Embryonic facial prominence (tissue), 1 donor: ENCODE measurements at regions not wholly inside any gene's neighbourhood (a gene's known extent, or its start where the extent isn't known, plus 50 kb on each side); places are given as distances from the start of the nearest gene placed in this dataset.

Source experiments
- DNase-seq: peaks from one replicate; pipeline ENCODE4 v3.0.0-alpha.2; 2016; ENCODE audit errors: extremely low spot score

DNA sequence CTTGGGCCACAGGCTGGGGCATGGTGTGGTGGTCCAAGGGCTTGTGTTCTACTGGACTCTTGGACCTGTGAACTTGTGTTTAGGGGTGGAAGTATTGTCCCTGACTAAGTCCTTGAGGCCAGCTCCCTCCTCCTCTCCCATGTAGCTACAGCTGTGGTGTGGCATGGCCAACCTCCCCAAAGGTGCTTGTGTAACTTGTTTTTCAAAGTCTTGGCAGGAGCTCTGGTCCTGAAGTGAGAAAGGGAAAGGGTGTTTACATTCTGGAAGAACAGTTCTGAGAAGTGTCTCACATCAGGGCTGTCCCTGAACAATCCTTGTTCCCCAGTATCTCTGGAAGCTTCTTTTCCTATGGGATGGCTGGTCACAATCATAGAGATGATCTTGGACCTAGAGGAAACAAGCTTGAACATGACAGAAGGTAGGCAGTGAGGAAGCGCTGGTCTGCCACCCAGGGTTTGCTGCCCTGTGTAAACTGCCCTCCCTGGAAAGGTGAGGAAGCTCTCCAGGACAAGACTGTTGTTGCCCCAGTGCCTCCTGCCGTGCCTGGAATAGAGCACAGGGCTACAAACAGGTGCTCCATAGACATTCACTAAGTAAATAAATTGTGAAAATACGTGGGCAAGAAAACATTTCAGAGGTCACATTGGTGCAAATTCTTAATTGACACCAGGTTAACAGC, 64.6 kb upstream of the KLF9 start:
- no peak for DNase-seq

DNA sequence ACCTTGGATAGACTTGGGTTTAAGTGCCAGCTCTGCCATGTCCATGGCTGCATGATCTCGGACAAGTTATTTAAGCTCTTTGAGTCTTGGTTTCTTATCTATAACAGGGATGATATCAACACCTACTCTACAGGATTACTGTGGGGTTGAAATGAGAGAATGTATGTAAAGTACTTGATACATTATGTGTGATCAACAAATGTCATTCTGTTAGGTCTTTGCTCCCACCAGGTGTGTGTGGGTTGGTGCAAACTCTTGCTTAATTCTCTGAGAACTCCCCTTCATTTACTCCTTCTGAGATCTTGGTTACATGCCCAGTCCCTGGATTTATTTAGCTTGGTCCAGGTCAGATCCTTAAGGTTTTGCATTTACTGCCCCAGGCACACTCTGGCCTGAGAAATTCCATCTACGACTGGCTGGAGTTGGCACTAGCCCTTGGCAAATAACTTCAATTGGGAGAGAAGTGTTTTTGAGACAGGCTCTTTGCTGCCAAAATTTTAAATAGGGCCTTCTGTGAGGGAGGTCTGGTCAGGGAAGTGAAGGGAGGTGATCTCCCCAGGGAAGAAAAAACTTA, 63.5 kb upstream of the KLF9 start:
- DNase-seq, result no peak

DNA sequence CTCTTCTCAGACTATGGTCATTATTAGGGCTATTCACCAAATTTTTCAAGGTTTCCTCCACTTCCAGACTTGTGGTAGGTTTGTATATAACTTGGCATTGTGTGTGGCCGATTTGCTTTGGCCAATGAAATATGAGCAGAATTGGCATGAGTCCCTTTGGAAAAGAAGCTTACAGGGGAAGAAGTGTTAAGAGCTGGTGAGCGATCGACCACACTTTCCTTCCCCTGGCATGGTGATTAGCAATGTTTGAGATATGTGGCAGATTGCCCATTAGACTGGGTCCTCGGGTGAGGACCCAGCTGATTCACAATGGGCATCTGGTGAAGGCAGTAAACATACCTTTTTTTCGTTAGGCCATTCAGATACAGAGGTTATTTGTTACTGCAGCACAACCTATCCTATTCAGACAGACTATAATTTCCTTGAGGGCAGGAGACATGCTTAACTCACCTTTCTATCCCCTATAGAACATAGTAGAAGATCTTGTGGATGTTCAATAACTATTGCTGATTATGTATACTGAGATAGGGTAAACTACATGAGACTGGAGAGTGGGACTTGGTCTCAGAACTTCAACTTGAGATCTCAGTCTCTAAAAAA, 62.8 kb upstream of the KLF9 start:
- DNase-seq, result no peak

DNA sequence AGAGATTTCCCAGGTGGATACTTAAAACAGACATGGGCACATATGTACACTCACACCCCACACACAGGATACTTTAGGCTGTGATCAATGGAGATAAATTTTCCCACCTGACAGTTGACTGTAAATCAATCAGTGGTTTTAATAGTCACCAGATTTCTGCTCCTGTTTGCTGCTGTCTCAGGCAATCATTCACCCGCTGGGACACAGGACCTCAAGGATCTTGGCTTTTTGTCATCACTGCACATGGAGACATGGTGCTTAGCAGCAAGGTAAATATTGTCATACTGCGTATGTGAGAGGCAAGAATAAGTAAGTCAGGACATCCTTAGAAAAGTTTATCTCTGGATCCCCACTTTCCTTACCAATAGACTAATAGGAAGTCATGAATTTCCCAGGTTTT, 60.8 kb upstream of the KLF9 start:
- DNase-seq, result no peak

DNA sequence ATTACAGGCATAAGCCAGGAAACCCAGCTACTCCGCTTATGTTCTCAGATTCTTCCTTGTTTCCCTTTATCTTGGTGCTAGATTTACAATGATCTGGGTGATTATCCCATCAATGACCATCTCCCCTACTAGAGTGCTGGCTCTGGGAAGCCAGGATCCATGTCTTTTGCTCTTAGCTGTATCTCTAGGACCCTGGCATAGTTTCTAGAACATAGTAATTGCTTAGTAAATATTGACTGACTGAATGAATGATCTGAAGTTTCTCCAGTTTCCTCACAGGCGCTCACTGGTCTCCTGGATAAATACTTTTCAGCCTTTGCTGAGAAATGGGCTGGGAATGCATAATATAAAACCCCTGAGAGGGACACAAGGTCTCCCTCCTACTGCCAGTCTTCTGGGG, 60.0 kb upstream of the KLF9 start:
- DNase-seq, result no peak

DNA sequence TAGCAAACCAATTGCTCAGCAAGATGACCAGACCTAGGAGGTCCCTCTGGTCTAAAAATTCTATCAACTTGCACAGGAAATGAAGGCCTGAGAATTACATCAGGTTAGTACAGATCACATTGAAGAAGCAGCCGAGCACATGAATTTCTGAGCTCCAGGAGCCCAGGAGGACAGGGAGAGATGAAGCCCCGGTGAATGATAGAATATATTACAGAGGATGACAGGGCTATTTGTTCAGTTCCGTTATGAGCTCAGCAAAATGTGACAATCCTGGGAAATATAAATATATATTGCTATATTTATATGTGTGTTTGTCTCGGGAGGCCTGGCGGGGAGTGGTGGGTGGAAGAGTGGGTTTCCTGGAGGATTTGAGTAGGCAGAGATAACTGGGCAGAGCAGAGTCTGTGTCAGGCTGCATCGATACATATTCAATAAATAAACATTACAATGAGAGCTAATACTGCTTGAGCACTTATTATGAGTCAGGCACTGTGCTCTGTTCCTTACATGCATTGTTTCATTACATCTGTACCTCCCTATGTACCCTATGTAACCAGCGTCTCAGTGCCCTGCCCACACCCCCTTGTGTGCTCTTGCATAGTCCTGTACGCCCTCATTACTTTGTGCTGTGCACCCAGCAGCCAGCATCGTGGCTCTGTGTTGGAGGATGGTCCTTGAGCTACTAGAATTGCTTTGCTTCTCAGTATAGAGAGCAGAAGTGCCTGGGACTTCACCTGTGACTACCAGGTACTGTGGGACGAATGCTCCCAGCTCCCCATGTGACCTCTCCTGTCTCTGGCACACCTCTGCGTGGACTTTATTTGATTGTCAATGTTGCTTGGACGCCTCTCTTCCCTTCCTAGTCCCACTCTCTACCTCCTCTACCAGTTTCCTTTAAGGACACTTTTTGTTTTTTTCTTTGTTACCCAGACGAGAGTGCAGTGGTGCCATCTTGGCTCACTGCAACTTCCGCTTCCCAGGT, 58.1 kb upstream of the KLF9 start:
- no peak for DNase-seq

DNA sequence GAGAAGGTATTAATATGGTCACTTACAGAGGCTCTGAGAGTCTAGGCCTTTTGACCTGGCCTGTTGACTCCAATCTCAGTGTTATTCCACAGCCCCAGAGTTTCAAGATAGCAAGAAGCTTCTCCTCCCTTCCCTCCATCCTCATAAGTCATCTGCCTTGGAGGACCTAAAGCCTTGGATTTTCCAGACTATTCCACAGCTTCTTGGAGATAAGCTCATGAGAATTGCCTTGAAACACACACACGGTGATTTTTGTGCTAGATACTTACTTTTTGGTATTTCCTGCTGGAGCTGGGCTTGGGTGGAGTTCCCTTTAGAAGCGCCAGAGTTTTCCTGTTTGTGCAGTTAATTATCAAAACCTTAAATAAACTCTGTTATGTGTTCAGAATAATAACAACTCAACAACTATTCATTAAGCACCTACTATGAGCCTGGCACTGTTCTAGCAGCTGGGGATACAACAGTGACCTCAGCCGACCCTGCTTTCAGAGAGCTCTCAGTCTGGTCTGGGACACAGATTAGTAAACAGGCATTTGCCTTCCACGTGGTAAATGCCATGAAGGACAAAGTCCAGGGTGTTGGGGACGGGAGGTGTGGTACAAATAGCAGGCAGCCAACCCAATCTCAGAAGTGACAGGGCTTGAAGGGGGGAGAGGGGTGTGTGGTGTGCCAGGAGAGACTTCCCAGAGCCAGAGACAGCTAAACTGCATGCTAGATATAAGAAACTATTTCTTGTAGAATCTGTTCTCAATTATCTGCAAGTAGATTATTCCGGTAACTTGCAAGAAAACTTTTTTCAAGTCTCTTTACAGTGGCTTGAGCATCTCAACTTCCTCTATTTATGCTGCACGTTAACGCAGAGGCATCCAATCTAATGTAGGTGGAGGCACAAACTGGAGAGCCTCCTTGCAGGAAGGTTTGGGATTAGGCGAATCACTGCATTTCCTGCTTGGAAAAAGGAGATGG, 55.9 kb upstream of the KLF9 start:
- DNase-seq, result peak; percentile 36

DNA sequence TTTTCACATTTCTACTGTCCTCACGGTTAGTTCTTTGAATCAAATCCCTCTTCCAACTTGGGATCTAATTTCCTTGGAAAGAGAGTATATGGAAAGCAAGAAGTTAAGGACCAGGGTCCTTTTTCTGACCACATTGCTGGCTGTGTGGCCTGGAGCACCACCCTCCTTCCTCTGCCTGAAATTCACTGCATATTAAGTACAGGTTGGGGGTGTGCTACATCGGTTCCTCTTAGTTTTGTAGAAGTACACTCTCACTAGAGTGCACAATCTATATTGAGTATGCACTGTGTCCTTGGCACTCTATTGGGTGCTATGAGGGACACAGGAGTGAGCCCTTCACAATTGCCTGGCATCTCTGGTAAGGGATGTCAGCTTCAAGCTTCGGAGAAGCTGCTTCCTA, 53.8 kb upstream of the KLF9 start:
- no peak for DNase-seq

DNA sequence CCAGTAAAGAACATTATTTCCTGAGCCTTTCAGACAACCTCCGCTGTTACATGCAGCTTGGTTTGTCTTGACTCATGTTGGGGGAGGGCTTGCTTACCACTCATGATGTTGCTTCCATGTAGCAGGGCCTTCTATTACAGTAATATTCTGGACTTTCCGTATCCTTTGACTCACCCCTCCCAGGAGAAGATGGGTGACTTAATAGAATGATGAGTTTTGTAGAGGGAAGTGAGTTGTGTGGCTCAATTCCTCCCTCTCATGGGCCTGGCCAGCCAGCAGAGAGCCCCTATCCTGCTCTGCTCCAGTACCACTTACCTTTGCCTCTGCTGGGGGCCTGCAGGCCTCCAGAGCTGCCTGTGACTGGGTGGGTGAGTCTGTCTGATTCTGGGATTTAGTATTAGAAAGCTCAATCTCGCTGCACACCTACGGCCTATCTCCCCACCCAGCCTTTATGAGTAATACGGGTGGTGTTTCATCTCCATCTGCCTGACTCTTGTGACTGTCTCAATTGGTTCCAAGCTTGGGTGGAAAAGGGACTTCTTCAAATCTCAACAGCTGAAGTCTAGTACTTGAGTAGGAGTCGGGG, 52.6 kb upstream of the KLF9 start:
- DNase-seq, result no peak

DNA sequence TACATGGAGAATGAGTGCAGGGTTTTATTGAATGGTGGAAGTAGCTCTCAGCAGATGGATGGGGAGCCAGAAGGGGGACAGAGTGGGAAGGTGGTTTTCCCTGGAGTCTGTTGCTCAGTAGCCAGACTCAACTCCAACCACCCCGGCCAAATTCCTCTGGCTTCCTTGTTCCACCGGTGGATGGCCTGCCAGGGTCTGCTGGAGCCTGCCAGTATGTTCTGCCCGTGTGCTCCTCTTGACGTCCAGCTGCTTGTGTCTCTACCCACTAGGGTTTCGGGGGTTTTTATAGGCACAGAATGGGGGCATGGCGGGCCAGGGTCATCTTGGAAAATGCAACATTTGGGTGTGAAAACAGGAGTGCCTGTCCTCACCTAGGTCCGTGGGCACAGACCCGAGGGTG, 51.4 kb upstream of the KLF9 start:
- no peak for DNase-seq

DNA sequence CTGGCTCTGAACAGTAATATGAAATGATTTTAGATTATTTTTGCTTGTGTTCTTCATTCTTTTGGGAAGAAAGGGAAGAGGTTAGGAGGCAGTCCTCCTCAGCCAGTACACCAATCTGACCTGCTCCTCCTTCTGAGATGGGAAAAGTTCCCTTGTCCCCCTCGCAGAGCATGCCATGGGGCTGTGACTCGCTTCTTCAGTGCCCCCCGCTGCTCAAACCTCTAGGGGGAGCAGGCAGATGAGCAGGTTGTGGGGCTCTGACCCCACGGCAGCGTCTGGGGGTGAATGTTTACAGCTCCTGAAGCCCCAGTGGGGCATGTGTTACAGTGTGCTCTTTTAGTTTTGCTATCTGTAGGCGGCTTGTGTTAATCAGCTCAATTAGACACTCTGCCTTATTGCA, 50.9 kb upstream of the KLF9 start:
- DNase-seq, result no peak
